ENCODE measurements at regions not wholly inside any gene's neighbourhood (a gene's known extent, or its start where the extent isn't known, plus 50 kb on each side); places are given as distances from the start of the nearest gene placed in this dataset.

DNA sequence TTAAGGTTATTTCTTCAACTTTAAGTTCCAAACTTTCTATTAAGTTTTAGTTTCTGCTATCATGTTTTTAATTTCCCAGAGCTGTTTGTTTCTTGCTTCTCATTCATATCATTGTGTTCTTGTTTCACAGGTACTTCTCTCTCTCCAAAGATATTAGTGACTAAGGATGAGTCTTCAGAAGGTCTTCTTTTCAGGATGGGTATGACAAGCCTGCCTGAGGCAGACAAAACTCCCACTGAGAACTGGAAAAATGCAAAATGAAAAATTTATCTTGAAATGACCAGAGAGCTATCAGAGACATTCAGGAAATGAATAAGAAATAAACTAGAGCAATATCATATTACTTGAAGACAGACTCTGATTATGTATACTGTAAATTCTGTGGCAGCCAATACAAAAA, 110.8 kb upstream of the EGFR start:
- no peak overlapping the region for H3K27ac ChIP-seq
- no peak for TF ChIP-seq ZFX (IDR thresholded peaks at IDR 0.05)
- TF ChIP-seq, protein P1, sequence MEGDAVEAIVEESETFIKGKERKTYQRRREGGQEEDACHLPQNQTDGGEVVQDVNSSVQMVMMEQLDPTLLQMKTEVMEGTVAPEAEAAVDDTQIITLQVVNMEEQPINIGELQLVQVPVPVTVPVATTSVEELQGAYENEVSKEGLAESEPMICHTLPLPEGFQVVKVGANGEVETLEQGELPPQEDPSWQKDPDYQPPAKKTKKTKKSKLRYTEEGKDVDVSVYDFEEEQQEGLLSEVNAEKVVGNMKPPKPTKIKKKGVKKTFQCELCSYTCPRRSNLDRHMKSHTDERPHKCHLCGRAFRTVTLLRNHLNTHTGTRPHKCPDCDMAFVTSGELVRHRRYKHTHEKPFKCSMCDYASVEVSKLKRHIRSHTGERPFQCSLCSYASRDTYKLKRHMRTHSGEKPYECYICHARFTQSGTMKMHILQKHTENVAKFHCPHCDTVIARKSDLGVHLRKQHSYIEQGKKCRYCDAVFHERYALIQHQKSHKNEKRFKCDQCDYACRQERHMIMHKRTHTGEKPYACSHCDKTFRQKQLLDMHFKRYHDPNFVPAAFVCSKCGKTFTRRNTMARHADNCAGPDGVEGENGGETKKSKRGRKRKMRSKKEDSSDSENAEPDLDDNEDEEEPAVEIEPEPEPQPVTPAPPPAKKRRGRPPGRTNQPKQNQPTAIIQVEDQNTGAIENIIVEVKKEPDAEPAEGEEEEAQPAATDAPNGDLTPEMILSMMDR (conservative IDR thresholded peaks at IDR 0.05), result no peak

DNA sequence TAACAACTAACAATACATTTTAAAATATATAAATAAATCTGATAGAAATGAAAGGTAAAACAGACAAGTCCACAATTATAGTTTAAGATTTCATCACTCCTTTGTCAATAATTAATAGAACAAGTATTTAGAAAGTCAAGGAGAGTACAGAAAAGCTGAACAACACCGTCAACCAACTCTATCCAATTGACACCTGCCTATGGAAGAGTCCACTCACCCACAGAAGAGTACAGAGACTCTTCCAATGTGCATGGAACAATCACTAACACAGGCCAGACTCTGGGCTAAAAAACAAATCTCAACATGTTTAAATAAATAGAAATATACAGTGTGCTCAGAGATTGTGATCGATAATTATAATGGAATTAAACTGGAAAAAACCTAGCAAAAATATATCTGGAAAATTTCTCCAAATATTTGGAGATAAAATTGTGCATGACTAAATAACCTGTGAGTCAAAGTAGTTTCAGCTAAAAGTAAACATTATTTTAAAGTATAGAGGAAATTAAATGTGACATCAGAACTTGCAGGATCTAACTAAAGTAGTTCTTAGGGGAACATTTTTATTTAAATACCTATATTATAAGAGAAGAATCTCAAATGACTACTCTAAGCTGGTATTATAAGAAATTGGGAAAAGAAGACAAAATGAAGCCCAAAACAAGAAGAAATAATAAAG, 109.9 kb upstream of the EGFR start:
- no peak overlapping the region for H3K27ac ChIP-seq
- TF ChIP-seq ZFX (IDR thresholded peaks at IDR 0.05), result no peak
- TF ChIP-seq, protein P1 (conservative IDR thresholded peaks at IDR 0.05), result no peak

DNA sequence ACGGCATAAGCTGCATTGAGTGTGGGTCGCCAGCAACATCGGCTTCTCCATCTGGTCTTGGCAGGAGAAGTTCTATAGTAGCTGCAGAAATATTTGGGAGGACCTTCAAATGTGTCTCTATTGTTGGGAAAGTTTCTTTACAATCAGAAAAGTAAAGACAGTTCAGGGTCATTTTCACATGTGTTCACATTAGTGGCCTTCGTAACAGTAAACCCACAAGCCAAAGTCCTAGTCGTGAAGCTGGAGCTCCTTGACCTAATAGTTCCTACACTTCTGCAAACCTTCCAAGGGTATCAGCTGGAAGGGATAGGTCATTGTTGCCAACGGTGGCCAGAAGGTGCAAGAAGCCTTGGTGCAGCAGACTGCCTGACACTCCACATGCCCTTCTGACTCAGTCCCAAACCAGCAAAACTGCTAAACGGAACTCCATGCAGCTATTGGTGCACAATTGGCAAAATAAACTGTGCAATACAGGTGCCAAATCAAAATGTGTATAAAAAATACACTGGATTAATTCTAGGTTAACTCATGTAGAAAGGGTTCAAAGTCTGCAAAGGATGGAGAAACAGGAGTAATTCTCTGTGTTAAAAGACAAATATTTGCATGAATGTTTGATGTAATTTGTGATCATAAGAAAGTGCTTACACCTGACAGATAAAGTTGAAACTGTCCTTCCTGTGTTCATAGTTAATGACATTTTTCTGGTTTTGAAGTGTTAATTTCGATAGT, 102.8 kb upstream of the EGFR start:
- no peak for TF ChIP-seq ZFX (IDR thresholded peaks at IDR 0.05)
- TF ChIP-seq, protein P1 (conservative IDR thresholded peaks at IDR 0.05), result no peak
- no peak overlapping the region for H3K27ac ChIP-seq

DNA sequence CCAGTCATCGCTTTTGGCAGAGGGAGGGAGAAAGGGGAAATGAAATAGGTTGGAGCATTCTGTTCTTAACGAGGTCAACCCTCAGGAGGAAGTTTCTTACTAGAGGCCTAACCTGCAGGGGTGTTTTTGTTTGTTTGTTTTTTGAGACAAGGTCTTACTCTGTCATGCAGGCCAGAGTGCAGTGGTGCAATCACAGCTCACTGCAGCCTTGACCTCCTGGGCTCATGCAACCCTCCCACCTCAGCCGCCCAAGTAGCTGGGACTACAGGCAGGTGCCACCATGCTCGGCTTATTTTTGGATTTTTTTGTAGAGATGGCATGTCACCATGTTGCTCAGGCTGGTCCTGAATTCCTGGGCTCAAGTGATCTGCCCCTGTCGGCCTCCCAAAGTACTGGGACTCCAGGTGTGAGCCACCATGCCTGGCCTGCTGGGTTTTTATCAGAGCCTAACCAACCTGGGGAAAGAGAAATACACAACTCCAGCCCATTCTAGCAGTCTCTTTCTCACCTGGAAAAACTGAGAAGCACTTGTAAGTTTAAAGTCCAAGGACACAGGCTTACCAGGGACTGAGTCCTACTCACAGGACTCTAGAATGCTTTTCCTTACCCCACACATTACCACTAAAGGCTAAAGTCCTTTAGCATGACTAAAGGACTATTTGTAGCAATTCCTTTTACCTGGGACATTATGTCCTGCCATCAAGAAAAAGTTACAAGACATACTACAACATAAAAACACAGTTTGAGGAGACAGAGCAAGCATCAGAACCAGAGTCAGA, 101.0 kb upstream of the EGFR start:
- peak overlapping the region; percentile 64 for H3K27ac ChIP-seq
- TF ChIP-seq ZFX (IDR thresholded peaks at IDR 0.05), result no peak
- TF ChIP-seq, protein P1 (conservative IDR thresholded peaks at IDR 0.05), result no peak

DNA sequence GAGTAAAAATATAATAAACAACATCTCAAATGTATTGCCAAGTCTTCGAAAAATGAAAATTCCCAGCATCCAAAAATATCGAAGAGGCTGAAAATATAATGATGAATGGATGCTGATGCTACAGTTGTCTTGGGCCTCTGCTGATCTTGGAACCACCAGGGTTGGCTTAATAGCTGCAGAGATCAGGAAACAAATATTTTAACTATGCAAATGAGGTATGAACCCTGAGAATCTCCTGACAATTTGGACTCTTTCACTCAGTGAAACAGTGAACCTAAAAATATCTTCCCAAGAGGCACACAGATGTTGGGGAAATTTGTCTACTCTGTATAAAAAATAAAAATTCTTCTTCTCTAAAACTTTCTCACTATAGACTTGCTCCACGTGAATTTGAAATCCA, 97.7 kb upstream of the EGFR start:
- H3K27ac ChIP-seq, result no peak overlapping the region
- TF ChIP-seq, protein P1 (conservative IDR thresholded peaks at IDR 0.05), result no peak
- no peak for TF ChIP-seq ZFX (IDR thresholded peaks at IDR 0.05)

DNA sequence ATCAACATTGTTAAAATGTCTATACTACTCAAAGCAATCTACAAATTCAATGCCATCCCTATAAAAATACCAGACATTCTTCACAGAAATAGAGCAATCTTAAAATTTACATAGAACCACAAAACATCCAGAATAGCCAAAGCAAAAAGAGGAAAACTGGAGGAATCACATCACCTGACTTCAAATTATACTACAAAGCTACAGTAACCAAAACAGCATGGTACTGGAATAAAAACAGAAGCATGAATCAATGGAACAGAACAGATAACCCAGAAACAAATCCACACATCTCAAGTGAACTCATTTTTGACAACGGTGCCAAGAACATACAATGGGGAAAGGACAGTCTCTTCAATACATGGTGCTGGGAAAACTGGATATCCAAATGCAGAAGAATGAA, 87.3 kb upstream of the EGFR start:
- TF ChIP-seq, protein P1 (conservative IDR thresholded peaks at IDR 0.05), result no peak
- TF ChIP-seq ZFX (IDR thresholded peaks at IDR 0.05), result no peak
- H3K27ac ChIP-seq, result no peak overlapping the region

Data from C4-2B (cell line).